H1 (cell line): ENCODE measurements at regions not wholly inside any gene's neighbourhood (a gene's known extent, or its start where the extent isn't known, plus 50 kb on each side); places are given as distances from the start of the nearest gene placed in this dataset.

Source experiments
- CTCF ChIA-PET: fragments of 300-600 bp; sonication (Branson Sonifier 250); formaldehyde crosslinking; loops from one replicate; lab custom pipeline; 2021; ENCODE audit not compliant: partially characterized antibody; lab: Charles Lee
- POLR2A ChIA-PET: fragments of 300-600 bp; sonication (Branson Sonifier 250); formaldehyde crosslinking; loops from one replicate; lab custom pipeline; 2021; ENCODE audit warnings: inconsistent platforms; ENCODE audit not compliant: partially characterized antibody; lab: Charles Lee
- DNase-seq, 2 experiments: peaks; one replicate each; pipeline versions ENCODE4 v3.0.0 to v3.0.0-alpha.2; 2010 to 2022; ENCODE audit warnings: low spot score in 2 of 2, low read depth in 1 of 2, mixed read lengths in 1 of 2
- FAIRE-seq: peaks from 2 replicates; lab custom pipeline; 2011; peaks lifted over from hg19 to GRCh38; lab: Jason Lieb, UNC
- H2AFZ ChIP-seq: 2 replicates; pipeline ENCODE4 v1.8.1; 2012; ENCODE audit warnings: low read length, inconsistent platforms
- H2AK5ac ChIP-seq: 2 replicates; pipeline ENCODE4 v1.6.1; 2013; ENCODE audit warnings: low read depth, low read length
- H2BK120ac ChIP-seq: replicated peaks from 2 replicates; pipeline ENCODE3; 2013; ENCODE audit warnings: low read depth, low read length, inconsistent platforms
- H2BK12ac ChIP-seq: 2 replicates; pipeline ENCODE4 v1.6.1; 2013; ENCODE audit warnings: low read depth, low read length
- H2BK15ac ChIP-seq: 2 replicates; pipeline ENCODE4 v1.6.1; 2013; ENCODE audit warnings: low read length
- H2BK20ac ChIP-seq: 2 replicates; pipeline ENCODE4 v1.6.1; 2013; ENCODE audit warnings: low read length
- H2BK5ac ChIP-seq: 2 replicates; pipeline ENCODE4 v1.6.1; 2013; ENCODE audit warnings: low read depth, low read length
- H3K14ac ChIP-seq: 2 replicates; pipeline ENCODE4 v1.6.1; 2013; ENCODE audit warnings: inconsistent platforms; ENCODE audit not compliant: insufficient read length
- H3K18ac ChIP-seq: 2 replicates; pipeline ENCODE4 v1.6.1; 2013; ENCODE audit warnings: low read length; ENCODE audit errors: extremely low read depth
- H3K23ac ChIP-seq: 2 replicates; pipeline ENCODE4 v1.6.1; 2013; ENCODE audit warnings: inconsistent platforms; ENCODE audit not compliant: insufficient read length
- H3K23me2 ChIP-seq: 2 replicates; pipeline ENCODE4 v1.6.1; 2013; ENCODE audit warnings: low read depth, low read length
- H3K27ac ChIP-seq: 2 replicates; pipeline ENCODE4 v1.6.1; 2011; ENCODE audit warnings: low read depth, low read length, inconsistent platforms
- H3K27me3 ChIP-seq, 4 experiments: replicated peaks in 1 of 4; 1 replicate in 1 of 4; 2 replicates in 3 of 4; pipeline versions ENCODE4 v1.6.1 to v1.8.1; 2011 to 2013; ENCODE audit warnings: low read length in 3 of 4, mild to moderate bottlenecking in 3 of 4, inconsistent platforms in 2 of 4, mixed read lengths in 2 of 4, moderate library complexity in 1 of 4; ENCODE audit not compliant: control insufficient read depth in 3 of 4, insufficient read depth in 3 of 4; ENCODE audit errors: extremely low read depth in 1 of 4
- H3K36me3 ChIP-seq, 4 experiments: 2 replicates each; pipeline versions ENCODE4 v1.6.1 to v1.8.1; 2011 to 2013; ENCODE audit warnings: mild to moderate bottlenecking in 4 of 4, low read length in 3 of 4, moderate library complexity in 2 of 4, control low read depth in 1 of 4, inconsistent platforms in 1 of 4; ENCODE audit not compliant: insufficient read depth in 4 of 4, control insufficient read depth in 2 of 4
- H3K4ac ChIP-seq: replicated peaks from 2 replicates; pipeline ENCODE3; 2013; ENCODE audit warnings: low read length, low read depth, mixed read lengths, inconsistent platforms; ENCODE audit not compliant: insufficient read length
- H3K4me1 ChIP-seq, 4 experiments: replicated peaks in 1 of 4; 1 replicate in 1 of 4; 2 replicates in 3 of 4; pipeline versions ENCODE4 v1.6.1 to v1.8.1; 2011 to 2013; ENCODE audit warnings: low read length in 3 of 4, inconsistent platforms in 2 of 4, mixed read lengths in 1 of 4; ENCODE audit not compliant: insufficient read depth in 4 of 4, control insufficient read depth in 3 of 4
- H3K4me2 ChIP-seq, 2 experiments: 2 replicates each; pipeline versions ENCODE4 v1.6.1 to v1.8.1; 2011 to 2013; ENCODE audit warnings: low read depth in 2 of 2, low read length in 2 of 2, control low read depth in 1 of 2, inconsistent platforms in 1 of 2, mild to moderate bottlenecking in 1 of 2; ENCODE audit not compliant: insufficient read depth in 1 of 2
- H3K4me3 ChIP-seq, 4 experiments: fragments of 200-600, 300-600 bp in 1 of 4; sonication (generic), shearing (Covaris generic), sonication (Bioruptor Twin) in 1 of 4; 2 replicates each; pipeline versions ENCODE4 v1.5.1 to v1.8.1; 2011 to 2016; ENCODE audit warnings: low read length in 4 of 4, low read depth in 3 of 4, control low read depth in 2 of 4, inconsistent platforms in 2 of 4, mild to moderate bottlenecking in 2 of 4, mixed read lengths in 1 of 4, moderate library complexity in 1 of 4; ENCODE audit not compliant: insufficient read depth in 2 of 4; ENCODE audit errors: extremely low read depth in 1 of 4
- H3K56ac ChIP-seq: replicated peaks from 2 replicates; pipeline ENCODE3; 2013; ENCODE audit warnings: low read depth, mild to moderate bottlenecking, mixed read lengths, low read length, inconsistent platforms; ENCODE audit not compliant: insufficient read length
- H3K79me1 ChIP-seq: 2 replicates; pipeline ENCODE4 v1.6.1; 2013; ENCODE audit warnings: low read depth, low read length, control low read depth
- H3K79me2 ChIP-seq, 2 experiments: 2 replicates each; pipeline versions ENCODE4 v1.6.1 to v1.8.1; 2012 to 2013; ENCODE audit warnings: low read length in 2 of 2, mild to moderate bottlenecking in 2 of 2, inconsistent platforms in 1 of 2; ENCODE audit not compliant: insufficient read depth in 2 of 2, control insufficient read depth in 1 of 2
- H3K9ac ChIP-seq, 4 experiments: replicated peaks in 1 of 4; 1 replicate in 1 of 4; 2 replicates in 3 of 4; pipeline versions ENCODE4 v1.6.1 to v1.8.1; 2011 to 2013; ENCODE audit warnings: low read depth in 3 of 4, low read length in 3 of 4, control low read depth in 2 of 4, mild to moderate bottlenecking in 2 of 4, moderate library complexity in 2 of 4, inconsistent platforms in 1 of 4; ENCODE audit errors: extremely low read depth in 1 of 4
- H3K9me3 ChIP-seq, 2 experiments: 2 replicates each; pipeline versions ENCODE4 v1.6.1 to v1.8.1; 2012 to 2013; ENCODE audit warnings: mild to moderate bottlenecking in 2 of 2, moderate library complexity in 2 of 2, control low read depth in 1 of 2, inconsistent platforms in 1 of 2, low read depth in 1 of 2, low read length in 1 of 2, mixed read lengths in 1 of 2; ENCODE audit not compliant: insufficient read depth in 2 of 2
- H4K20me1 ChIP-seq, 2 experiments: replicated peaks in 1 of 2; 2 replicates each; pipeline versions ENCODE3 to v1.8.1; 2011 to 2013; ENCODE audit warnings: inconsistent platforms in 2 of 2, low read length in 2 of 2, mild to moderate bottlenecking in 1 of 2; ENCODE audit not compliant: insufficient read depth in 2 of 2, control insufficient read depth in 1 of 2
- H4K5ac ChIP-seq: 2 replicates; pipeline ENCODE4 v1.6.1; 2013; ENCODE audit warnings: low read length, low read depth, mixed read lengths, inconsistent platforms; ENCODE audit not compliant: insufficient read length
- H4K8ac ChIP-seq: 2 replicates; pipeline ENCODE4 v1.8.0; 2013; ENCODE audit warnings: mild to moderate bottlenecking, moderate library complexity, low read length, inconsistent platforms; ENCODE audit not compliant: insufficient read depth; ENCODE audit errors: extremely low read depth
- H4K91ac ChIP-seq: replicated peaks from 2 replicates; pipeline ENCODE3; 2013; ENCODE audit warnings: low read length, mixed read lengths, inconsistent platforms; ENCODE audit not compliant: insufficient read length
- CTCF ChIP-seq, 3 experiments: IDR thresholded peaks; 1 replicate in 2 of 3; 2 replicates in 1 of 3; pipeline versions ENCODE4 v1.5.1 to v1.6.1; 2011; ENCODE audit warnings: low read length in 3 of 3, mild to moderate bottlenecking in 3 of 3, inconsistent platforms in 2 of 3, low read depth in 1 of 3, moderate library complexity in 1 of 3; ENCODE audit not compliant: insufficient read depth in 1 of 3; ENCODE audit errors: control extremely low read depth in 1 of 3
- RAD21 ChIP-seq, 2 experiments: IDR thresholded peaks in 1 of 2; conservative IDR thresholded peaks in 1 of 2; 2 replicates each; pipeline ENCODE4 v1.6.1; 2011; ENCODE audit warnings: low read depth in 2 of 2, low read length in 2 of 2, improper control_type of control experiment in 1 of 2, inconsistent platforms in 1 of 2, mild to moderate bottlenecking in 1 of 2, moderate library complexity in 1 of 2
- WGBS, 2 experiments: shearing (Covaris generic) in 1 of 2; methylation state at CpG; one replicate each; pipeline versions ENCODE4 v1.1.6 to v1.1.7; 2013 to 2015; ENCODE audit warnings: low lambda C conversion rate in 2 of 2, mixed read lengths in 2 of 2, inconsistent platforms in 1 of 2, low coverage in 1 of 2, missing lambda C conversion rate in 1 of 2; ENCODE audit not compliant: insufficient replicate concordance in 2 of 2, insufficient coverage in 1 of 2, insufficient read length in 1 of 2; ENCODE audit errors: extremely low coverage in 1 of 2, missing lambda C conversion rate in 1 of 2; 5-methylcytosine and 5-hydroxymethylcytosine counted together

- H3K18ac ChIP-seq: no peak overlapping the region
- H2BK12ac ChIP-seq: no peak overlapping the region
- H4K5ac ChIP-seq: no peak overlapping the region
- no peaks in the 10 kb centered on the region for H3K79me2 ChIP-seq
- H3K36me3 ChIP-seq: no peaks in the 10 kb centered on the region
- H3K27ac ChIP-seq: no peak overlapping the region
- H3K4me2 ChIP-seq: no peak overlapping the region
- no peak overlapping the region for H3K9ac ChIP-seq
- H2BK20ac ChIP-seq: no peak overlapping the region
- H3K4me1 ChIP-seq: no peaks in the 10 kb centered on the region; a peak in 1 of 7 replicates
- FAIRE-seq: no peak
- H2BK5ac ChIP-seq: no peak overlapping the region
- no peak overlapping the region for H4K8ac ChIP-seq
- H3K56ac ChIP-seq: no peak overlapping the region
- 96% methylated on average over 7 of the region's 7 CpGs; no CpG with 5 or more reads in 1 of the 2 experiments for WGBS, 2 experiments
- no peak overlapping the region for H3K4ac ChIP-seq
- H2BK120ac ChIP-seq: no peak overlapping the region
- H3K27me3 ChIP-seq: no peaks in the 10 kb centered on the region; a peak in 1 of 7 replicates
- ChIA-PET POLR2A (interaction anchor here (0.6 kb wide), 1 partner anchor 461 kb away, joined by 3 read pairs; no protein-coding TSS in a partner anchor), CTCF (interaction anchor here (0.5 to 3.2 kb wide), 12 partner anchors 12 to 297 kb away, joined by 3 to 15 read pairs (median 3); no protein-coding TSS in a partner anchor)
- H2AFZ ChIP-seq: no peak overlapping the region
- no peaks in the 10 kb centered on the region for H3K79me1 ChIP-seq
- 0 out of 4 replicates have a peak, but pooled peaks of 1 of the 2 experiments have one; percentile 9 for TF ChIP-seq RAD21 (IDR thresholded peaks at IDR 0.05 in 1 of 2, conservative IDR thresholded peaks at IDR 0.05 in 1 of 2; ENCODE audit: low read depth in 2 of 2, low read length in 2 of 2)
- TF ChIP-seq CTCF (IDR thresholded peaks at IDR 0.05; ENCODE audit: control extremely low read depth in 1 of 3, insufficient read depth in 1 of 3, low read depth in 1 of 3, low read length in 3 of 3): no peak
- H3K9me3 ChIP-seq: no peaks in the 10 kb centered on the region
- no peak overlapping the region for H4K91ac ChIP-seq
- H3K4me3 ChIP-seq: no peak overlapping the region
- no peak overlapping the region for H2AK5ac ChIP-seq
- no peak overlapping the region for H3K23ac ChIP-seq
- no peak overlapping the region for H2BK15ac ChIP-seq
- no peaks in the 10 kb centered on the region for H3K23me2 ChIP-seq
- H4K20me1 ChIP-seq: no peaks in the 10 kb centered on the region
- no peak overlapping the region for H3K14ac ChIP-seq
- DNase-seq: no peak
These were observed 119.8 kb upstream of the CADM1 start for GRCh38 chr11:115624065-115624464.
